Ascending aorta (tissue), 2 donors: ENCODE measurements at regions not wholly inside any gene's neighbourhood (a gene's known extent, or its start where the extent isn't known, plus 50 kb on each side); places are given as distances from the start of the nearest gene placed in this dataset.

Experiments used
- DNase-seq, 2 donors: peaks; one replicate each; pipeline ENCODE4 v3.0.0-alpha.2; 2019; ENCODE audit warnings: low spot score in 2 of 2
- H3K27ac ChIP-seq, 2 donors: fragments of 200-600 bp; sonication (generic); one replicate each; pipeline ENCODE4 v1.5.1; 2016 to 2017; ENCODE audit warnings: mild to moderate bottlenecking in 1 of 2
- H3K27me3 ChIP-seq: fragments of 200-600 bp; sonication (generic); one replicate; pipeline ENCODE4 v1.5.1; 2017
- H3K36me3 ChIP-seq, 2 donors: fragments of 200-600 bp; sonication (generic); one replicate each; pipeline ENCODE4 v1.5.1; 2016
- H3K4me1 ChIP-seq, 2 donors: fragments of 200-600 bp; sonication (generic); one replicate each; pipeline ENCODE4 v1.5.1; 2016 to 2017; ENCODE audit warnings: mild to moderate bottlenecking in 1 of 2
- H3K4me3 ChIP-seq, 2 donors: fragments of 200-600 bp; sonication (generic); one replicate each; pipeline ENCODE4 v1.5.1; 2016 to 2017; ENCODE audit warnings: mild to moderate bottlenecking in 1 of 2
- H3K9me3 ChIP-seq, 2 donors: fragments of 200-600 bp; sonication (generic); one replicate each; pipeline ENCODE4 v1.5.1; 2016
- CTCF ChIP-seq, 3 experiments: fragments of 200-600 bp in 2 of 3; fragments of 450-650 bp in 1 of 3; sonication (generic) in 2 of 3; IDR thresholded peaks; one replicate each; pipeline ENCODE4 v1.5.1; 2016 to 2019; ENCODE audit warnings: antibody characterized with exemption in 3 of 3, mild to moderate bottlenecking in 1 of 3, moderate library complexity in 1 of 3
- intact Hi-C: fragments of 100-400 bp; cut with DNase I; formaldehyde crosslinking; loops from one replicate; pipeline ENCODE4 v1.15.1; 2023

GRCh38 chr5:81906086-81906485 lies 65.7 kb upstream of the ATG10 start:
- H3K4me3 ChIP-seq, result no peak overlapping the region
- no peak for DNase-seq
- no peaks in the 10 kb centered on the region for H3K27me3 ChIP-seq
- intact Hi-C loops, result no loop called here
- no peaks in the 10 kb centered on the region for H3K36me3 ChIP-seq
- TF ChIP-seq CTCF (IDR thresholded peaks at IDR 0.05), result no peak
- no peak overlapping the region for H3K27ac ChIP-seq
- H3K9me3 ChIP-seq, result no peaks in the 10 kb centered on the region
- H3K4me1 ChIP-seq, result peaks cover 0 to 7% of the 10 kb centered on the region in 2 donors

- intact Hi-C loops, result no loop called here
- TF ChIP-seq CTCF (IDR thresholded peaks at IDR 0.05), result no peak
- Histone ChIP-seq H3K4me1 (peaks cover 0 to 7% of the 10 kb centered on the region in 2 donors), H3K4me3 (no peak overlapping the region), H3K36me3 (no peaks in the 10 kb centered on the region), H3K27ac (no peak overlapping the region), H3K27me3 (no peaks in the 10 kb centered on the region), H3K9me3 (no peaks in the 10 kb centered on the region)
- no peak for DNase-seq
Measured at GRCh38 chr5:81904861-81905260, 67.0 kb upstream of the ATG10 start.

DNA sequence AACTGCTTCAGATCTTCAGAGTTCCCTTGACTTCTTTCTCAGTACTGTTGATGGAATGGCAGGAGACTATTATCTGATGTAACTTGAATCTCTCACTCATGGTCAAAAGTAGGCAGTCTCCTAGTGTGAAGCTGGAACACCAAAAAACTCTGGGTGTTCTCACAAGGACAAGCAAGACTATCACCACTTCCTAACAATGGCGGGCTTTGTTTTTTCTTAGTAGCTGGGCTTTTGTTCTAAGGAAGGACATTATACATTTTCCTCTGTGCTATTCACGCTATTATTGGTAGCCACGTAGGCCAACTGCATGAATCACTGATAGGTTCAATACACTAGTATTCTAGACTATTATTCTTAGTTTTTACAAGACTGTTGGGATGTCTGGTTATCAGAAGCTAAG lies 67.7 kb upstream of the ATG10 start:
- no peak for TF ChIP-seq CTCF (IDR thresholded peaks at IDR 0.05)
- no peaks in the 10 kb centered on the region for H3K9me3 ChIP-seq
- H3K27me3 ChIP-seq, result no peaks in the 10 kb centered on the region
- no peak overlapping the region for H3K27ac ChIP-seq
- intact Hi-C loops, result no loop called here
- no peak for DNase-seq
- peaks cover 0 to 7% of the 10 kb centered on the region in 2 donors for H3K4me1 ChIP-seq
- no peaks in the 10 kb centered on the region for H3K36me3 ChIP-seq
- H3K4me3 ChIP-seq, result no peak overlapping the region

DNA sequence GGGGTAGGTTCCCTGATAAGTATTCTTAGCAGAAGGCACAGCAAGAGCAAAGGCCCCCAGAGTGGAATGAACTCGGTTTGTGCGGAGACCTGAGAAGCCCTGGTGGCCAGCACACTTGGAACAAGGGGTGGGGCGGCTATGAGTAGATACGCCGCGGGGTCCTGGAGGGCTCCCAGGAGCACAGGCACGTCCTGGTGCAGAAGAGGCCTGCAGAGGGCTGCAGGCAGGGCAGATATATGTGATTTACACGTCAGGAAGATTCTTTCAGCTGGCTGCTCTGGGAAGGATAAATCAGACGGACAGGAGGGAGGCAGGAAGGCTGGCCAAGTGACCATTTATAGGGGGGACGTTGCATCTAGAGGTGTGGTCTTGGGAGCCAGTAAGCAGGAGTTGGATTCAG lies 70.2 kb upstream of the ATG10 start:
- intact Hi-C loops, result no loop called here
- H3K27me3 ChIP-seq, result no peaks in the 10 kb centered on the region
- DNase-seq, result no peak

DNA sequence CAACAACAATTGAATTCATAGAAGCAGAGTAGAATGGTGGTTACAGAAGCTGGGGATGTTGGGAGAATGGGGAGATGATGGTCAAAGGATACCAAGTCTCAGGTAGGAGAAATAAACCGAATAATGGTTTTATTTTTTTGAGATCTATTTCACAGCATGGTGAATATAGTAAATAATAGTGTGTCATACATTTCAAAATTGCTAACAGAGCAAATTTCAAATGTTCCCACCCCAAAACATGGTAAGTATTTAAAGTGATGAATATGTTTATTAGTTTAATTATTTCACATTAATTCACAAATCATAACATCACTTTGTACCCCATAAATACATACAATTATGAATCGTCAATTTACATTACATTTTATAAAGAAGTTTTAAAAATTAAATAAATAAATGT lies 72.7 kb upstream of the ATG10 start:
- TF ChIP-seq CTCF (IDR thresholded peaks at IDR 0.05), result no peak
- H3K27me3 ChIP-seq, result no peaks in the 10 kb centered on the region
- intact Hi-C loops, result no loop called here
- H3K27ac ChIP-seq, result no peak overlapping the region
- no peaks in the 10 kb centered on the region for H3K9me3 ChIP-seq
- H3K36me3 ChIP-seq, result no peaks in the 10 kb centered on the region
- no peaks in the 10 kb centered on the region for H3K4me1 ChIP-seq
- H3K4me3 ChIP-seq, result no peak overlapping the region
- no peak for DNase-seq

More for the DNA sequence above, 70.2 kb upstream of the ATG10 start:
- Histone ChIP-seq H3K4me3 (no peak overlapping the region), H3K9me3 (no peaks in the 10 kb centered on the region), H3K4me1 (peaks cover 0 to 1% of the 10 kb centered on the region in 2 donors), H3K27ac (no peak overlapping the region), H3K36me3 (no peaks in the 10 kb centered on the region)
- no peak for TF ChIP-seq CTCF (IDR thresholded peaks at IDR 0.05)

GRCh38 chr5:81898403-81898802 lies 73.4 kb upstream of the ATG10 start:
- TF ChIP-seq CTCF (IDR thresholded peaks at IDR 0.05), result no peak
- H3K27ac ChIP-seq, result no peak overlapping the region
- H3K27me3 ChIP-seq, result no peaks in the 10 kb centered on the region
- no peak for DNase-seq
- no peaks in the 10 kb centered on the region for H3K36me3 ChIP-seq
- intact Hi-C loops, result no loop called here
- H3K9me3 ChIP-seq, result no peaks in the 10 kb centered on the region
- H3K4me1 ChIP-seq, result no peaks in the 10 kb centered on the region
- no peak overlapping the region for H3K4me3 ChIP-seq
